ENCODE measurements at regions not wholly inside any gene's neighbourhood (a gene's known extent, or its start where the extent isn't known, plus 50 kb on each side); places are given as distances from the start of the nearest gene placed in this dataset.

DNA sequence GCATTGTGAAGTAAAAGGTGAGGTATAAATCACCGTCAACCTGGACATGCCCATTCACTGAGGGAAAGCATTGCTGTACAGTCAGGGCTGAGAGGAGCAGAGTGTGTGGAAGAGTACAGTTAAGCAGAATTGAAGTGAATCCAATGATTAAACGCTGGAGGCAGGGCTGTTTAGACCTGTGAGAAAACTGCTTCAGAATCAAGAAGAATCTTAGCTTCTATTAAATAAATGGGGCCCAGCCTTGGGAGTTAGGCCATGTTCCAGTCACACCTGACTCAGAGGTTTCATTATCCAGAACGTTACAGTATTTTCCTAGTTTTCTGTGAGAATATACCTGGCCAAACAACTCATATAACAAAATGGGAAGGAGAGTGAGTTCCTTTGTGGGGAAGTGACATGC is 86.9 kb downstream of the ATP23 start:
- Histone ChIP-seq H3K4me3 (ENCODE audit: control insufficient read depth in 1 of 7, extremely low read depth in 1 of 7, insufficient read depth in 4 of 7, low read depth in 2 of 7, low read length in 6 of 7) (no peak overlapping the region), H3K4me1 (ENCODE audit: control extremely low read depth in 1 of 4, control insufficient read depth in 4 of 4, insufficient read depth in 4 of 4, low read length in 3 of 4) (no peaks in the 10 kb centered on the region), H3K36me3 (ENCODE audit: control insufficient read depth in 4 of 4, insufficient read depth in 4 of 4, low read length in 3 of 4) (no peaks in the 10 kb centered on the region), H3K27me3 (replicated peaks in 2 of 5; ENCODE audit: control insufficient read depth in 4 of 5, insufficient read depth in 5 of 5, low read length in 4 of 5) (no peaks in the 10 kb centered on the region), H3K9me3 (ENCODE audit: control extremely low read depth in 1 of 5, control insufficient read depth in 4 of 5, insufficient read depth in 2 of 5, low read depth in 1 of 5, low read length in 4 of 5) (peaks cover 0 to 5% (median 1%) of the 10 kb centered on the region in 5 experiments), H3K27ac (ENCODE audit: insufficient read depth in 1 of 2, low read depth in 1 of 2, low read length in 2 of 2, poor library complexity in 1 of 2, severe bottlenecking in 2 of 2) (no peak overlapping the region)
- CTCF ChIA-PET = no interaction called here
- no peak for DNase-seq
- WGBS (ENCODE audit: insufficient coverage) = 90% methylated on average over 2 of the region's 3 CpGs
- POLR2A ChIA-PET = no interaction called here

DNA sequence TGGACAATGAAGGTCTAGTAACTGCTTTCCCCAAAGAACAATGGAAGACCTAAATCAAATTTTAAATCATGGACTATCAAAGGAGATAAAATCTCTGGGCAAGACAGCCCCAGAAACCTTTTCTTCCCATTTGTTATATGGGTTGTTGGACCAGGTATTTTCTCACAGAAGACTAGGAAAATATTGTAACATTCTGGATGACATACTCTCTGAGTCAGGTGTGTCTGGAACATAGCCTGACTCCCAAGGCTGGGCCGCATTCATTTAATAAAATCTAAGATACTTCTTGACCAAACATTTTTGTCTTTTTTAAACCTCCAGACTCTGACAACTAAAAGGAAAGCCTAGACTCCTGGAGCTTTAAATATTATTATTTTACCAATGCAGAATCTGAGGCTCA is 87.9 kb downstream of the ATP23 start:
- no peaks in the 10 kb centered on the region for H3K27me3 ChIP-seq (replicated peaks in 2 of 5; ENCODE audit: control insufficient read depth in 4 of 5, insufficient read depth in 5 of 5, low read length in 4 of 5)
- no peaks in the 10 kb centered on the region for H3K4me1 ChIP-seq (ENCODE audit: control extremely low read depth in 1 of 4, control insufficient read depth in 4 of 4, insufficient read depth in 4 of 4, low read length in 3 of 4)
- CTCF ChIA-PET = no interaction called here
- no CpG with 5 or more reads among the region's 1 CpG for WGBS (ENCODE audit: insufficient coverage)
- H3K9me3 ChIP-seq (ENCODE audit: control extremely low read depth in 1 of 5, control insufficient read depth in 4 of 5, insufficient read depth in 2 of 5, low read depth in 1 of 5, low read length in 4 of 5) = peaks cover 0 to 5% (median 1%) of the 10 kb centered on the region in 5 experiments
- no peak overlapping the region for H3K27ac ChIP-seq (ENCODE audit: insufficient read depth in 1 of 2, low read depth in 1 of 2, low read length in 2 of 2, poor library complexity in 1 of 2, severe bottlenecking in 2 of 2)
- DNase-seq = no peak
- POLR2A ChIA-PET = no interaction called here
- no peak overlapping the region for H3K4me3 ChIP-seq (ENCODE audit: control insufficient read depth in 1 of 7, extremely low read depth in 1 of 7, insufficient read depth in 4 of 7, low read depth in 2 of 7, low read length in 6 of 7)
- H3K36me3 ChIP-seq (ENCODE audit: control insufficient read depth in 4 of 4, insufficient read depth in 4 of 4, low read length in 3 of 4) = no peaks in the 10 kb centered on the region

DNA sequence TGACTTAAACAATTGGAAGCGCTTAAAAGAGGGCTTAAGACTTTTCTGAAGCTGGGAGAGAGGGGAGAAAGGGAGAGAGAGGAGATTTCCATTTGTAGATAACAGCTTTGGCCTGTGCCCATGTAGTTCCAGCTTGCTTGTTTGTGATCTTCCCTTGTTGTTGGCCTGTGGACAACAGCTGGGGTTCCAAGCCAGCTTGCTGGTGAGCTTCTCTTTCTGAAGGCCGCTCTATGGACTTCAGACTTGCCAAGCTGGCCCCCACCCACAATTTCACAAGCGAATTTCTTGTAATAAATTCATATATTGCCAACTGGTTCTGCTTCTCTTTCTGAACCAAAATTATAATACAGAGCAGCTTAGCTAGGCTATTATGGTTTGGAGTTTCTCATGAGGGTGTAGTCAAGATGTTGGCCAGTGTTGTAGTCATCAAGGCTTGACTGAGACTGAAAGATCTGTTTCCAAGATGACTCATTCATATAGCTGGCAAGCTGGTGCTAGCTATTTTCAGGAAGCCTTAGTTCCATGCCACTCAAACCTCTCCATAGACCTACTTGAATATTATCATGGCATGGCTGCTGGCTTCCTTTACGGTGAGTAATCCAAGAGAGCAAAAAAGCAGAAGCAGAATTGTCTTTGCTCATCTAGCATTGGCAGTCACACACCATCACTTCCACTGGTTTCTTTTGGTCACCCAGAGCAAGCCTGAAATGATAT is 89.4 kb downstream of the ATP23 start:
- CTCF ChIA-PET = no interaction called here
- POLR2A ChIA-PET = no interaction called here
- H3K36me3 ChIP-seq (ENCODE audit: control insufficient read depth in 4 of 4, insufficient read depth in 4 of 4, low read length in 3 of 4) = no peaks in the 10 kb centered on the region
- peak in 1 of 3 donors; percentile 1 for DNase-seq
- H3K9me3 ChIP-seq (ENCODE audit: control extremely low read depth in 1 of 5, control insufficient read depth in 4 of 5, insufficient read depth in 2 of 5, low read depth in 1 of 5, low read length in 4 of 5) = peaks cover under 1 to 11% (median 7%) of the 10 kb centered on the region in 5 experiments
- no peak overlapping the region for H3K27ac ChIP-seq (ENCODE audit: insufficient read depth in 1 of 2, low read depth in 1 of 2, low read length in 2 of 2, poor library complexity in 1 of 2, severe bottlenecking in 2 of 2)
- no peaks in the 10 kb centered on the region for H3K4me1 ChIP-seq (ENCODE audit: control extremely low read depth in 1 of 4, control insufficient read depth in 4 of 4, insufficient read depth in 4 of 4, low read length in 3 of 4)
- no peak overlapping the region for H3K4me3 ChIP-seq (ENCODE audit: control insufficient read depth in 1 of 7, extremely low read depth in 1 of 7, insufficient read depth in 4 of 7, low read depth in 2 of 7, low read length in 6 of 7)
- WGBS (ENCODE audit: insufficient coverage) = no CpG with 5 or more reads among the region's 4 CpGs
- no peaks in the 10 kb centered on the region for H3K27me3 ChIP-seq (replicated peaks in 2 of 5; ENCODE audit: control insufficient read depth in 4 of 5, insufficient read depth in 5 of 5, low read length in 4 of 5)

DNA sequence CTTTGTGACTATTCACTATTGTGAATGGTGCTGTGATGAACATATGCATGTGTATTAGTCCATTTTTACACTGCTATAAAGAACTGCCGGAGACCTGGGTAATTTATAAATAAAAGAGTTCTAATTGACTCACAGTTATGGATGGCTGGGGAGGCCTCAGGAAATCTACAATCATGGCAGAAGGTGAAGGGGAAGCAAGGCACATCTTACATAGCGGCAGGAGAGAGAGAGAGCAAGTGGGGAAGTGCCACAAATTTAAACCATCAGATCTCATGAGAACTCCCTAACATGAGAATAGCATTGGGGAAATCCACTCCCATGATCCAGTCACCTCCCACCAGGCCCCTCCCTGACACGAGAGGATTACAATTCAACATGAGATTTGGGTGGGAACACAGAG is 90.8 kb downstream of the ATP23 start:
- no peaks in the 10 kb centered on the region for H3K27me3 ChIP-seq (replicated peaks in 2 of 5; ENCODE audit: control insufficient read depth in 4 of 5, insufficient read depth in 5 of 5, low read length in 4 of 5)
- ChIA-PET CTCF (no interaction called here), POLR2A (no interaction called here)
- H3K9me3 ChIP-seq (ENCODE audit: control extremely low read depth in 1 of 5, control insufficient read depth in 4 of 5, insufficient read depth in 2 of 5, low read depth in 1 of 5, low read length in 4 of 5) = peaks cover 0 to 13% (median 10%) of the 10 kb centered on the region in 5 experiments
- no peak for DNase-seq
- no peaks in the 10 kb centered on the region for H3K36me3 ChIP-seq (ENCODE audit: control insufficient read depth in 4 of 4, insufficient read depth in 4 of 4, low read length in 3 of 4)
- H3K27ac ChIP-seq (ENCODE audit: insufficient read depth in 1 of 2, low read depth in 1 of 2, low read length in 2 of 2, poor library complexity in 1 of 2, severe bottlenecking in 2 of 2) = no peak overlapping the region
- 100% methylated on average over 2 of the region's 3 CpGs for WGBS (ENCODE audit: insufficient coverage)
- no peak overlapping the region for H3K4me3 ChIP-seq (ENCODE audit: control insufficient read depth in 1 of 7, extremely low read depth in 1 of 7, insufficient read depth in 4 of 7, low read depth in 2 of 7, low read length in 6 of 7)
- no peaks in the 10 kb centered on the region for H3K4me1 ChIP-seq (ENCODE audit: control extremely low read depth in 1 of 4, control insufficient read depth in 4 of 4, insufficient read depth in 4 of 4, low read length in 3 of 4)

DNA sequence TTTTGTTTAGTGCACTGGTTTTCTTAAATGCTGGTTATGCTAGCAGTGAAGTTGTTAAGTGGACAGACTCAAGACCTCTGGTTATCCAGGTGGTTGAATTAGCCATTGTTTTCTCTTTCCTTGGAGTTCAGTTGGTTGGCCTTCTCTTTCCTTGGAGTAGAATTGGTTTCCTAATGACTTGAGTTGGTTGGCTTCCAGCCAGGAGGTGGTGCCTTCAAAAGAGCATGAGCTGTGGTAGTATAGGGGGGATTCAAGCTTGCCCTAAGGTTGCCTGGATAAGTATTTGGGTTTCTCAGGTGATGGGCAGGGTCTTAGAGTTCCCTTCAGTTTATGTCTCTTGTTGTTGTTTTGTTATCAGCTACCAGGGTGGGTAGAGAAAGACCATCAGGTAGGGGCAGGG is 92.5 kb downstream of the ATP23 start:
- CTCF ChIA-PET = no interaction called here

DNA sequence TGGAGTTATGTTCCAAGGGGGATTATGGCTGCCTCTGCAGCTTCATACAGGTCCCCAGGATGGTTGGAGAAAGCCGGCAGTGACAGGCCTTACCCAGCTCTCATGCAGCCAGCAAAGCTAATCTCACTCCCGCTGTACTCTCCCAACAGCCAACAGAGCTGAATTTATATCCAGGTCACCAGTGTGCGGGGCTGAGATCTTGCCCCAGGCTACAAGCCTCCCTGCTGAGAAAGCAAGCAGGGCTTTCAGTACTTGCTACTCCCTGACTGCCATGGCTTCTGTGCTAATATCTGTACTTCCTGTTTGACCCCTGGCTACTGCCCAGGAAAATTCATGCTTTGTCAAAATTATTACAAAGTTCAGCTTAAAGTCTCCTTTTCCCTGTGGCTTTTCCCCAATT is 92.9 kb downstream of the ATP23 start:
- ChIA-PET POLR2A (no interaction called here), CTCF (no interaction called here)

More for the DNA sequence above, 92.5 kb downstream of the ATP23 start:
- Histone ChIP-seq H3K9me3 (ENCODE audit: control extremely low read depth in 1 of 5, control insufficient read depth in 4 of 5, insufficient read depth in 2 of 5, low read depth in 1 of 5, low read length in 4 of 5) (peaks cover 0 to 18% (median 10%) of the 10 kb centered on the region in 5 experiments), H3K36me3 (ENCODE audit: control insufficient read depth in 4 of 4, insufficient read depth in 4 of 4, low read length in 3 of 4) (no peaks in the 10 kb centered on the region), H3K27me3 (replicated peaks in 2 of 5; ENCODE audit: control insufficient read depth in 4 of 5, insufficient read depth in 5 of 5, low read length in 4 of 5) (no peaks in the 10 kb centered on the region), H3K27ac (ENCODE audit: insufficient read depth in 1 of 2, low read depth in 1 of 2, low read length in 2 of 2, poor library complexity in 1 of 2, severe bottlenecking in 2 of 2) (no peak overlapping the region), H3K4me1 (ENCODE audit: control extremely low read depth in 1 of 4, control insufficient read depth in 4 of 4, insufficient read depth in 4 of 4, low read length in 3 of 4) (no peaks in the 10 kb centered on the region), H3K4me3 (ENCODE audit: control insufficient read depth in 1 of 7, extremely low read depth in 1 of 7, insufficient read depth in 4 of 7, low read depth in 2 of 7, low read length in 6 of 7) (no peak overlapping the region)
- DNase-seq = no peak
- POLR2A ChIA-PET = no interaction called here

DNA sequence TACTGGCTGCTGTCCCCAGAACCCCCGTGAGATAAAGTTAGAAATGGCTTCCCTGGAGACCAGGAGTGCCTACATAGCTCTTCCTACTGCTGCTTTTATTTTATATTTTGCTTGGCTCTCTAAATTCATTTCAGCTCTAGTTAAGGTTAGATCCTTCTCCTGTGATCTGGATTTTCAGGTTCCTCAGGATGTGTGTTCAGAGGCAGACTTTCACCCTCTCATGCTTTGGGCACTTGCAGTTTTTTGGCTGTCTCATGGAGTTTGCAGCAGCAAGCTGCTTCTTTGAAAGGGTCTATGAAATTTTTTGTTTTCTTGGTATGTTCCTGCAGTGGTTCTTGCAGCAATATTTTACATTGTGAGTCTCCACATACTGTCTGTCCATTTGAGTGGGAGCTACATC is 93.3 kb downstream of the ATP23 start:
- 0% methylated on average over 1 of the region's 1 CpG for WGBS (ENCODE audit: insufficient coverage)
- H3K27ac ChIP-seq (ENCODE audit: insufficient read depth in 1 of 2, low read depth in 1 of 2, low read length in 2 of 2, poor library complexity in 1 of 2, severe bottlenecking in 2 of 2) = no peak overlapping the region
- peaks cover 0 to 18% (median 10%) of the 10 kb centered on the region in 5 experiments for H3K9me3 ChIP-seq (ENCODE audit: control extremely low read depth in 1 of 5, control insufficient read depth in 4 of 5, insufficient read depth in 2 of 5, low read depth in 1 of 5, low read length in 4 of 5)
- ChIA-PET CTCF (no interaction called here), POLR2A (no interaction called here)
- no peaks in the 10 kb centered on the region for H3K27me3 ChIP-seq (replicated peaks in 2 of 5; ENCODE audit: control insufficient read depth in 4 of 5, insufficient read depth in 5 of 5, low read length in 4 of 5)
- no peaks in the 10 kb centered on the region for H3K36me3 ChIP-seq (ENCODE audit: control insufficient read depth in 4 of 4, insufficient read depth in 4 of 4, low read length in 3 of 4)
- no peak overlapping the region for H3K4me3 ChIP-seq (ENCODE audit: control insufficient read depth in 1 of 7, extremely low read depth in 1 of 7, insufficient read depth in 4 of 7, low read depth in 2 of 7, low read length in 6 of 7)
- H3K4me1 ChIP-seq (ENCODE audit: control extremely low read depth in 1 of 4, control insufficient read depth in 4 of 4, insufficient read depth in 4 of 4, low read length in 3 of 4) = no peaks in the 10 kb centered on the region
- no peak for DNase-seq

More for the DNA sequence above, 92.9 kb downstream of the ATP23 start:
- H3K4me1 ChIP-seq (ENCODE audit: control extremely low read depth in 1 of 4, control insufficient read depth in 4 of 4, insufficient read depth in 4 of 4, low read length in 3 of 4) = no peaks in the 10 kb centered on the region
- no peak overlapping the region for H3K4me3 ChIP-seq (ENCODE audit: control insufficient read depth in 1 of 7, extremely low read depth in 1 of 7, insufficient read depth in 4 of 7, low read depth in 2 of 7, low read length in 6 of 7)
- no peaks in the 10 kb centered on the region for H3K27me3 ChIP-seq (replicated peaks in 2 of 5; ENCODE audit: control insufficient read depth in 4 of 5, insufficient read depth in 5 of 5, low read length in 4 of 5)
- no peak overlapping the region for H3K27ac ChIP-seq (ENCODE audit: insufficient read depth in 1 of 2, low read depth in 1 of 2, low read length in 2 of 2, poor library complexity in 1 of 2, severe bottlenecking in 2 of 2)
- no peak for DNase-seq
- H3K36me3 ChIP-seq (ENCODE audit: control insufficient read depth in 4 of 4, insufficient read depth in 4 of 4, low read length in 3 of 4) = no peaks in the 10 kb centered on the region
- H3K9me3 ChIP-seq (ENCODE audit: control extremely low read depth in 1 of 5, control insufficient read depth in 4 of 5, insufficient read depth in 2 of 5, low read depth in 1 of 5, low read length in 4 of 5) = peaks cover 0 to 18% (median 10%) of the 10 kb centered on the region in 5 experiments
- 100% methylated on average over 2 of the region's 3 CpGs for WGBS (ENCODE audit: insufficient coverage)
